HG03159 (cell line): ENCODE measurements at regions not wholly inside any gene's neighbourhood (a gene's known extent, or its start where the extent isn't known, plus 50 kb on each side); places are given as distances from the start of the nearest gene placed in this dataset.

ENCODE experiments used
- ATAC-seq: cut with Tn5 transposase; IDR thresholded peaks from one replicate; pipeline ENCODE4 v1.9.1; 2021; ENCODE audit warnings: mild to moderate bottlenecking, moderate library complexity; ENCODE audit not compliant: unreplicated experiment

DNA sequence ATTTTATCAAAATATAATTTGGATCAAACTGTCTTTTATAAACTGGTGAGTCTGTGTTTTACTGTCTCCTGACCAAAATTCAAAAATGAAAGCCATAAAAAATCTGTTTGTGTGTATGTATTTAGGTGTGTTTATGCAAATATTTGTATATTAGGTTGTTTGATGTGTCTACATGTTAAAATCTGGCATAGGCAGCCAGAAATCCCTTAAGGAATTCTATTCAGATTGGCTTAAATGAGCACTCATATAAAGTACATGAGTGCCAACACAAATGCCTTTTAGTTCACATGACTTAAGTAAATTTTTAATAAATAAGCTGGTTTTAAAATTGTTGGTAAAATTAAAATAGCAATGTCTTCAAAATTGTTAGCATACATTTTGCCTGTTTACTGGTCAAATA lies 133.3 kb upstream of the GUCY1A2 start:
- ATAC-seq: no peak

DNA sequence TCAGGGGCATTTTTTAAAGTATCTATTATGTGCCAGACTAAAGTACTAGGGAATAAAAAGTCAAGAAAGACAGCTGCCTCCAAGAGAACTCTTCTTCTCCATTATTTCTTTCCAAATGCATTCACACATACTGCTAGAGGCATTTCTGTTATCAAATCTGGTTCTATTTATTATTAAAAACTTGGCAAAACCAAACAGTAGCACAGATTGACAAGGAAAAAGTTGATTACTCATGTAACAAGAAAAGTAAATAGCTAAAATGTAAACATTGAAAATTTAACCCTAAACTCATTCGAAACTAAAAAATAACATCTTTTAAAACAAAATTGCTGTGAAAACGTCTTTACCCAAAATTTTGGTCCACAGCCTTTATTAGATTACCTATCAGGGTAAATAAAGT lies 132.9 kb upstream of the GUCY1A2 start:
- ATAC-seq: no peak

DNA sequence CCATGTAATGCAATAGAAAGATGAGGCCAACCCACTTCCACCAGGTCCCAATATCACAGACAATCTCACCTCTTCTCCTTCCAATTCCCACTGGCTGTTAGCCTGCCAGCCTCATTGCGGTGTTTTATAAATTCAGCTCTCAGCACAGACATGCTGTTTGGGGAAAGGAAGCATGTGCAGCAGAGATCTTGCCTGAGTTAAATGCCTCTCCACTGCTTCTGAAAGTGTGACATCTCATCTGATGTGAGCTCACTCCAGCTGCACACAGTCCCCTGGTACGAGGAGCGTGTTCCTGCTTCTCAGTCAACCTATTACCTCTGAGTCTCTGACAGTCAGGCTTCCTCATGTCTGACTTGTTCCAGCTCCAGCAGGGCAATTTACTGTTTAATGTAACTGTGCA lies 122.7 kb upstream of the GUCY1A2 start:
- no peak for ATAC-seq

DNA sequence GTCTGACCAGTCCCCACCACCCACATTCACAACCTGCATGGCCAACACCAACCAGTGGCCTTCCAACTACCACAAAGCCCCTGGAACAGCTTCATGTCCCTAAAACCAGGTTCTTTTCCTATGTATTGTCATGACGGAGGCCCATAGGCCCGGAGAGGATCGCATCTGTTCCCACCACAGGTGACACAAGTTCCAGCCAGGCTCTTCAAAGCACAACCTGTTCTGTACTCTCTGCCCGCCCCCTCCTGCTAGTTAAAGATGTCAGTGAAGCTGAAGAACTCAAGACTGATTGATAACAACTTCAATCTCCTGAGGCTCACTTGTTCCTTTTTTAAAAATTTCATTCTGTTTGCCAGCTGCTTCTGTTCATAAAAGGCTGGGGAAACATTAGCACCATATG lies 121.1 kb upstream of the GUCY1A2 start:
- no peak for ATAC-seq

DNA sequence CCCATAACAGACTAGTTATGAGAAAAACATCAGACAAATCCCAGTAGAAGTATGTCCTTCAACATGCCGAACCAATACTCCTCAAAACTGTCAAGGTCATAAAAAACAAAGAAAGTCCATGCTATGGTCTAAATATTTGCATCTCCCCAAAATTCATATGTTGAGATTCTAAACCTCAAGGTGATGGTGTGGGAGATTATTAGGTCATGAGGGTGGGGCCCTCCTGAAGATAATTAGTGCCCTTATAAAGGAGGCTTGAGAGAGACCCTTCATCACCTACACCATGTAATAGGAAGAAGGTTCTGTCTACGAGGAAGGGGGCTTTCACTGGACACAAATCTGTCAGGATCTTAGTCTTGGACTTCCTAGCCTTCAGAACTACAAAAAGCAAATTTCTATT lies 118.6 kb upstream of the GUCY1A2 start:
- ATAC-seq: no peak

DNA sequence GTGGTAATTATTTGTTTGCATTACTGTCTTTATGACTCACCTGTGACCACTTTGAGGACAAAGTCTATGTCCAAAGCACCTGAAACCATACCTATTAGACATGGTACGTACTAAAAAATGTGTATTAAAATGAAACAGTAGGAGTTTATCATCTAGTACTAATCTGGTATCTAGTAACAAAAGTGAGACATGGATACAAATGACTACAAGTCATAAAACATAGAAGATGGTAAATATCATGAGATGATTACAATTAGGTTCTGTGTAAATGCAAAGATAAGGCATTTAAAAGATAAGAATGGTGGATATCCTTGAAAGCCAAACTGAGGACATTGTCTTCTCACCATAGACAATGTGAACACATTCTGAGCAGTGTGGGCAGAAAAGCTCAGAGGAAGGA lies 113.5 kb upstream of the GUCY1A2 start:
- ATAC-seq: no peak

DNA sequence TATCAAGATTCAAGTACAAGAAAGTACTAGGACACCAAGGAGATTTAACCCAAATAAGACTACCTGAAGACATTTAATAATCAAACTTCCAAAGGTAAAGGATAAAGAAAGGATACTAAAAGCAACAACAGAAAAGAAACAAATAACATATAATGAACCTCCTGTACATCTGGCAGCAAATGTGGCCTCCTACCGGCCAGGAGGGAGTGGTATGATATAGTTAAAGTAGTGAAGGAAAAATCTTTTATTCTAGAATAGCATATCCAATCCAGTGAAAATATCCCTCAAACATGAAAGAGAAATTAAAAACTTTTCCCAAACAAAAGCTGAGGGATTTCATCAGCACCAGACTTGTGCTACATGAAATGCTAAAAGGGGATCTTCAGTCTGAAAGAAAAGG lies 104.7 kb upstream of the GUCY1A2 start:
- no peak for ATAC-seq

DNA sequence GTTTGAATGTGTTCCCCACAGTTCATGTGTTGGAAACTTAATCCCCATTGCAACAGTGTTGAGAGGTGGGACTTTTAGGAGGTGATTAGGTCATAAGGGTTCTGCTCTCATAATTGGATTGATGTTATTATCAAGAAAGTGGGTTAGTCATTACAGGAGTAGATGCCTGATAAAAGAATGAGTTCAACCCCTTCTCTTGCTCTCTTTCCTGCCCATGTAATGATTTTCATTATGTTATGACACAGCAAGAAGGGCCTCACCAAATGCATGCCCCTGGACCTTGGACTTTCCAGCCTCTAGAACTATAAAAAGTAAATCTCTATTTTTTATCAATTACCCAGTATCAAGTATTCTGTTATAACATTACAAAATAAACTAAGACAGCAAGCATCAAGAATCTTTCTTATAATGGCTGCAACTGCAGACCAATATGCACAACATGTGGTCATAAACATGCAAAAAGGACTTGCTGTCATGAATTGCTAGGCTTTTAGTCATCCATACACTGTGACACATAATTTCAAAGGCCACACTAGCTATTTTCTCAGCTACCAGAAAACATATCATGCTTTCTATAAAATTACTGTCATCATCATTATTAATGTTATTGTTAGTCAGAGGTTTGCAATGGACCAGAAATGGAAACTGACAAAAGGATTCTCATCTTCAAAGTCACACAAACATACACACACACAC lies 99.9 kb upstream of the GUCY1A2 start:
- no peak for ATAC-seq

DNA sequence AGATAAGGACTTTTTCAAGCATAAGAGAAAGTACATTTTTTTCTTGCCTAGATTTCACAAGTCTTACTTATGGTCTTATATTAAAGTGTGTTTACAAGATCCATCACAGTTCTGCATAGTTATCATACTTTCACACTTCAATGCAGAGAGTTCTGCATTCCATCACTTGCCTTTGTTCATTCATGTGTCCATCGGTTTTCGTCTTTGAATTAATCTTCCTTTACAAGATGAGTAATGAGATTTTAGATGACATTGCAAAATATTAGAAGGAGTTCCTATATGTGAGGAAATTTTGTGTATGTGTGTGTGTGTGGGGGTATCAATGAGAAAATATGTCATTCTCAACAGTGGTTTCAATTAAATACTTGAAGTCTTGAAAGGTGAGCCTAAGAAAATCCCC lies 98.1 kb upstream of the GUCY1A2 start:
- ATAC-seq: no peak

DNA sequence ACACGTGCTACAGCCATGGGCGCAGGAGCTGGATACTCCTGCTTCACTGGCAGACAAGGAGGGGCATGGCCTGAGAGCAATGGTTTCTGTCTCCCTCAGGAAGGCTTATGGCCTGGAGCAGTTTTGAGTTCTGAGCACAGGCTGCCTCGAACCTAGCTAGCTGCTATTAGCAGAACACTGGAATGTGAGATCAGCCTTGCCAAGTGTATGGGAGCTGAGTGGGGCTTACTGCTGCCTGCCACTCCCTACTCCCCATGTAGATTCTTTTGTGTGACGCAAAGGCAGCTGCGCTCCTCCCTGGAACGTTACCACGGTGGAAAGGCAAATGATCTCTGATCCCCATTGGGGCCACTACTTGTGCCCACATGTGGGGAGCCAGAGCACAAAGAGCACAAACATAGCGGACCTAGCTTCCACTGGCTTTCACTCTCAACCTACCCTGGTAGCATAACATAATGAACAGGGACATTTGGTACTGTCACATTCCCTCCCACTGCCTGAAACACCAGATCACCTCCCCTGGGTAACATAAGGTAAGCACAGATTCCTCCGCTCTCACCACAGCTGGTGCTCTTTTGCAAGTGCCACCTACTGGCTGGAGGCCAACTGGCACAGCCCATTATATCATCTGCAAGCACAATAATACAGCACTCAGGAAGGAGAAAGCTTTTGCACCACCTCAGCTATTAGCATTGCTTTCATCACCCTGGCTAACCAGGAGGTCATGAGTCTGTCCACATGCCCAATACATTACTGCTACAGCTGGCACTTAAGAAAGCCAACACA lies 84.6 kb upstream of the GUCY1A2 start:
- ATAC-seq: no peak

DNA sequence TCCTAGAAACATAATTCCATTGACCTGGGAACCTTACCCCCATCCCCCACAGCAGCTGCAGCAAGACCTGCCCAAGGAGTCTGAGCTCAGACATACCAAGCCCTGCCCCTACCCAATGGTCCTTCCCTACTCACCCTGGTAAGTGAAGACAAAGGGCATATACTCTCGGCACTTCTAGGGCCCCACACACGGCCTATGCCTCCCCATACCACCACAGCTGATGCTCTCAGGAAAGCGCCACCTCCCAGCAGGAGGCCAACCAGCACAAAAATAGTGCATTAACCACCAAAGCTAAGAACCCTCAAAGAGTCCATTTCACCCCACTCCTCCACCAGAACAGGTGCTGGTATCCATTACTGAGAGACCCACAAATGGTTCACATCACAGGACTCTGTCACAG lies 74.4 kb upstream of the GUCY1A2 start:
- ATAC-seq: no peak

DNA sequence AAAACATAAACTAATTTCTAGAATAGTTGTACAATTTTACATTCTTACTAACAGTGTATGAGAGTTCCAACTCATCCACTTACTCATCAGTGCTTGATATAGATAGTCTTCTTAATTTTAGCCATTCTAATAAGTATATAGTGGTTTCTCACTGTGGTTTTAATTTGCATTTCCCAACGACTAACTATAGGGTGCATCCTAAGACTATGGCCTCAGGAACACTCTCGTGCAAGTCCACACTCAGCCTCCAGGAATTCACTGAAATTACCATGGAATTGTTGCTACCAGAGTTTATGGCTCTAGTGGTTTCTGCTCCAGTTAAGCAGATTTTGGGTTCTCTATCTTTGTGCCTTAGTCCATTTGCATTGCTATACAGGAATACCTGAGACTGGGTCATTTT lies 60.1 kb upstream of the GUCY1A2 start:
- no peak for ATAC-seq

DNA sequence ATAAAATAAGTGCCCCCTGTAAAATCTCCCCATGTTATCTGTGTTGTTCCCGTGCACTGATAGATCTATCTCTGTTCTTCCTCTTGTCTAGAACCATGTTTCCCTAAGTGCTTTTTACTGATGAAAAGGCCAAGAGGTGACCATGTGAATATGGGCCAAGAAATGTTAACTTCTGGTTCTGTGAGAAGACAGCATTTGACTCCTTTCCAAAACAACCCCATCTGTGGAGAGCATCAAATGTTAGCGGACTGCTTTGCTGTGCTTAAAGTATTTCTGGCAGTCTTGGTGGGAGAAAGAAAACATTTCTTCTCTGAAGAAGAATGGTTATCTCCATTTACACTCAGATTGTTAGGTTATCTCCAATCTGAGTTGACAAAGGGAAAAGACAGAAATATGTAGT lies 58.6 kb upstream of the GUCY1A2 start:
- ATAC-seq: no peak

DNA sequence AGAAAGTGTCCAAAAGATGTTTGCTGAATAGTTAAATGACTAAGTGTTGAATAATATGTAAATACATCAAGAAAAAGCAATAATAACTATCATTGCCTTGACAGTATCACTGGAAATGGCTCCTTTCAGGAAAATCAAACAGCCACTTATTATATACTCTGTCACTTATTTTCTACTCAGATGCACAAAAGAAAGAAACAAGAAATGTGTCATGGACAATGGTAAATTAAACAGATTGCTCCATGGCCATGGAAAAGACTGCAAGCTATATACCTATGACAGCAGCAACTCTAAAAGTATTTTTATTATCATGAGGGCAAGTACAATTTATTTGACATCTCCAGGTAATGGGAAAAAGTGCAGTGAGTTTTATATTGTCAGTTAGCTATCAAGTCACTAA lies 52.9 kb upstream of the GUCY1A2 start:
- no peak for ATAC-seq
